Naive thymus-derived CD8-positive, alpha-beta T cell (primary cell): ENCODE measurements at regions not wholly inside any gene's neighbourhood (a gene's known extent, or its start where the extent isn't known, plus 50 kb on each side); places are given as distances from the start of the nearest gene placed in this dataset.
"Not testable (repeated sequence)": the region's sequence is repeated elsewhere in the genome, so short reads cannot be mapped to it uniquely, and the experiment has no call there.

Source experiments
- ATAC-seq, 2 donors: fragments of 150-1000 bp; cut with Tn5 transposase in 1 of 2; sonication (Bioruptor Pico), chemical (Tn5 transposase) in 1 of 2; 1 replicate in 1 of 2; 2 replicates in 1 of 2; pipeline ENCODE4 v1.10.0; 2021; ENCODE audit warnings: mild to moderate bottlenecking in 2 of 2, moderate library complexity in 2 of 2
- POLR2A ChIA-PET: fragments of 350-600 bp; sonication (Branson Sonifier 250); formaldehyde crosslinking; loops from one replicate; lab custom pipeline; 2021; ENCODE audit warnings: antibody characterized with exemption; lab: Charles Lee
- DNase-seq, 10 donors: peaks; one replicate each; pipeline versions ENCODE4 v3.0.0 to v3.0.0-alpha.2; 2020 to 2022
- H3K27ac Mint-ChIP-seq, 10 donors: one replicate each; pipeline ENCODE4 v1.8.0; 2020 to 2022; ENCODE audit warnings: mild to moderate bottlenecking in 10 of 10, mixed read lengths in 10 of 10, moderate library complexity in 4 of 10, inconsistent platforms in 1 of 10
- H3K27me3 Mint-ChIP-seq, 5 donors: one replicate each; pipeline ENCODE4 v1.8.0; 2021 to 2022; ENCODE audit warnings: mixed read lengths in 5 of 5
- H3K36me3 Mint-ChIP-seq, 3 donors: one replicate each; pipeline ENCODE4 v1.8.0; 2020 to 2022; ENCODE audit warnings: mixed read lengths in 3 of 3, mild to moderate bottlenecking in 2 of 3, inconsistent platforms in 1 of 3
- H3K4me1 Mint-ChIP-seq, 4 donors: one replicate each; pipeline ENCODE4 v1.8.0; 2021 to 2022; ENCODE audit warnings: mixed read lengths in 4 of 4
- H3K4me3 Mint-ChIP-seq, 10 donors: one replicate each; pipeline ENCODE4 v1.8.0; 2020 to 2022; ENCODE audit warnings: mild to moderate bottlenecking in 10 of 10, mixed read lengths in 10 of 10, moderate library complexity in 6 of 10, inconsistent platforms in 1 of 10
- H3K9me3 Mint-ChIP-seq, 9 donors: one replicate each; pipeline ENCODE4 v1.8.0; 2020 to 2022; ENCODE audit warnings: mixed read lengths in 9 of 9, mild to moderate bottlenecking in 3 of 9, inconsistent platforms in 1 of 9, moderate library complexity in 1 of 9

GRCh38 chr3:21909096-21909495, 158.1 kb upstream of the ZNF385D start:
- no peak overlapping the region for H3K27ac Mint-ChIP-seq
- H3K4me3 Mint-ChIP-seq = no peak overlapping the region
- peaks cover 0 to 20% (median 2%) of the 10 kb centered on the region in 9 donors for H3K9me3 Mint-ChIP-seq
- DNase-seq (no peak), ATAC-seq (no peak)
- no peaks in the 10 kb centered on the region for H3K27me3 Mint-ChIP-seq
- no peaks in the 10 kb centered on the region for H3K4me1 Mint-ChIP-seq
- POLR2A ChIA-PET = no interaction called here
- no peaks in the 10 kb centered on the region for H3K36me3 Mint-ChIP-seq

DNA sequence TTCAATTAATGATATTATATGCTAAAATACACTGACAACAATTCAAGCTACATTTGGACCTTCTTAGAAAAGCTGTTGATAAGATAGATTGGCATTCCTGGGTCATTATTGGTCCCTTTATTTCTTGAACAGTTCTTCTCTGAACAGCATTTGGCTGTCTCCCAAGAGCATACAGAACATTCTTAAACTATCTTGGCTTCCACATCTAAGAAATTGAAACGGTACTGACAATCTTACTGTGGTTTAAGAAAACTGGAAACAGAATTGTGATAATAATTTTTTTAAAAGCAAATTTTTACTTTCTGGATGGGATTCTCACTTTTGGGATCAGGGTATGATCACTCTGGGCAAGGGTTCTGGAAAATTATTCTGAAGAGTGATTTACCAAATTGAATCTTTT, 161.7 kb upstream of the ZNF385D start:
- no peak overlapping the region for H3K27ac Mint-ChIP-seq
- peaks cover 0 to 19% (median 7%) of the 10 kb centered on the region in 9 donors for H3K9me3 Mint-ChIP-seq
- POLR2A ChIA-PET = no interaction called here
- no peaks in the 10 kb centered on the region for H3K4me1 Mint-ChIP-seq
- H3K36me3 Mint-ChIP-seq = no peaks in the 10 kb centered on the region
- no peaks in the 10 kb centered on the region for H3K27me3 Mint-ChIP-seq
- H3K4me3 Mint-ChIP-seq = no peak overlapping the region
- ATAC-seq = no peak
- no peak for DNase-seq

DNA sequence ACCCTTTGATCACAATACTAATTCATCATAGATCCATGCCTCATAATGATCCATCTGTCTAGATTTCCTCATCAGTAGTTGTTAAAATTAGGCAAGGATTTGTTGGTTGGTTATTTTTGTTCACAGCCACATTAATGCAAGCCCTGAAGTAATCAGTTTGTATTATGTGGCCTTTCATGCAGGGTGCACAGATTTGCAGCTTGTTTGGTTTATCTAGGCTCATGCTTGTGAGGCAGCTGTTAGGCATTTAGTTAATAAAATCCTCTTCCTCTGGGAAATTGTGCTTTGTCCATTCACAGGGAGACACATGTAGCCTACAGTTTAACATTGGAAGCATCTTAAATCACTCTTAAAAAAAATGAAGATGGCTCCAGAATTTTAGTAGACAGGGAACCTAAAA, 162.8 kb upstream of the ZNF385D start:
- Mint-ChIP-seq H3K9me3 (peaks cover 0 to 18% (median 6%) of the 10 kb centered on the region in 9 donors), H3K4me1 (no peaks in the 10 kb centered on the region), H3K27me3 (no peaks in the 10 kb centered on the region), H3K27ac (no peak overlapping the region), H3K36me3 (no peaks in the 10 kb centered on the region), H3K4me3 (no peak overlapping the region)
- ATAC-seq (no peak), DNase-seq (no peak)
- POLR2A ChIA-PET = no interaction called here

DNA sequence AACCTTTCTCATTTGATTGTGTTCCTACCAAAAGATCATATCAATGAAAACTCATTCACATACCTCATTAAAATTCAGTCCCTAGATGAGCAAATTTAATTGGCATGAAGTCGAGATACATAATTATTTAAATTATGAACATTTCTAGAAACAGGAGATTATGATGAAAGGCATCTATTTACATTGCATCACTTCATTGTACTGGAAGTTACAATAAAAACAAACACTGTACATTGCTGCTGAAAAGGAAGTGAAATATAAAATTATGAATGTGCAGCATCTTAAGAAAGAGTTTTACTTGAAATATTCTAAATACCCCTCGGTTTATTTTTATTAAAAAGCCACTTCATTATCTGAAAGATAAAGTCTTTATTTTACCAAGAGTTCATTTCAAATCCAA, 163.4 kb upstream of the ZNF385D start:
- DNase-seq = no peak
- no peak for ATAC-seq
- POLR2A ChIA-PET = no interaction called here

DNA sequence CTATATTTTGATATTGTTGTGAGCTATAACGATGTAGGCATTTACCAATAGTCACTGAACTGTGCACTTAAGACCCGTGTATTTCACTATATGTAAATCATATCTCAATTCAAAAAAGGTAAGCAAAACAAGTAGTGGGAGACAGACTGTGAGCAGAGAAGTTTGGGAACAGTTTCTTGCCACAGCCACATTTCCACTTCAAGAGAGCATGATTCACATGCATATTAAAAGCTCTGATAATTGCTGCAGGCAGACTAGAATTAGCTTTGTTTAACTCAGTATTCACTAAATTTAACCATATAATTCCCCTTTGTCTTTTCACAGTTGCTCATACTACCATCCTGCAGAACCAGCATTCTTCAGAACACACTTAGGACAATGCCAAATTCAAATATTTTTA, 168.4 kb upstream of the ZNF385D start:
- Mint-ChIP-seq H3K9me3 (peaks cover 8 to 29% (median 16%) of the 10 kb centered on the region in 9 donors), H3K36me3 (peaks cover 0 to 9% (median 0%) of the 10 kb centered on the region in 3 donors), H3K27ac (no peak overlapping the region), H3K27me3 (no peaks in the 10 kb centered on the region), H3K4me3 (no peak overlapping the region), H3K4me1 (no peaks in the 10 kb centered on the region)
- POLR2A ChIA-PET = no interaction called here
- ATAC-seq = no peak
- no peak for DNase-seq

More for the DNA sequence above, 163.4 kb upstream of the ZNF385D start:
- H3K4me3 Mint-ChIP-seq = no peak overlapping the region
- peaks cover 0 to 19% (median 3%) of the 10 kb centered on the region in 9 donors for H3K9me3 Mint-ChIP-seq
- no peaks in the 10 kb centered on the region for H3K4me1 Mint-ChIP-seq
- no peak overlapping the region for H3K27ac Mint-ChIP-seq
- no peaks in the 10 kb centered on the region for H3K36me3 Mint-ChIP-seq
- no peaks in the 10 kb centered on the region for H3K27me3 Mint-ChIP-seq

GRCh38 chr3:21920421-21920861, 169.4 kb upstream of the ZNF385D start:
- H3K4me3 Mint-ChIP-seq = no peak overlapping the region
- H3K27me3 Mint-ChIP-seq = no peaks in the 10 kb centered on the region
- POLR2A ChIA-PET = no interaction called here
- no peak for DNase-seq
- no peak for ATAC-seq
- peaks cover 0 to 9% (median 0%) of the 10 kb centered on the region in 3 donors for H3K36me3 Mint-ChIP-seq
- H3K9me3 Mint-ChIP-seq = peaks cover 8 to 29% (median 16%) of the 10 kb centered on the region in 9 donors
- no peaks in the 10 kb centered on the region for H3K4me1 Mint-ChIP-seq
- no peak overlapping the region for H3K27ac Mint-ChIP-seq

GRCh38 chr3:21923156-21923555, 172.1 kb upstream of the ZNF385D start:
- DNase-seq, H3K4me3 Mint-ChIP-seq, H3K36me3 Mint-ChIP-seq, H3K4me1 Mint-ChIP-seq, POLR2A ChIA-PET, ATAC-seq, H3K27ac Mint-ChIP-seq, H3K27me3 Mint-ChIP-seq: not testable (repeated sequence)
- H3K9me3 Mint-ChIP-seq = peaks cover 7 to 25% (median 13%) of the 10 kb centered on the region in 9 donors

DNA sequence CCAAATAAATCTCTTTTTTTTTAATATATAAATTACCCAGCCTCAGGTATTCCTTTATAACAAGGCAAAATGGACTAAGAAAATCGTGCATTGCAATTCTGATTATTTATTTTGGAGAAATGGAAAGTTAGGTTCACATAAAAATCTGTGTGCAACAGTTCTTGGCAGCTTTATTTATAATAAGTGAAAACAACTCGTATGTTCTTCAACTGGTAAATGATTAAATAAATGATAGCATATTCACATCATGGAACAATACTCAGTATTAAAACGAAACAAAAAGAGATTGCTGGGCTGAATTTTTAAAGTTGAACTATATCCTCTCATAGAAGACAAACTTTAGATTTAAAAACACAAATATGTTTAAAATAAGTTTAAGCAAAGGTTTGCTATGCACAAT, 176.3 kb upstream of the ZNF385D start:
- no peak overlapping the region for H3K4me3 Mint-ChIP-seq

DNA sequence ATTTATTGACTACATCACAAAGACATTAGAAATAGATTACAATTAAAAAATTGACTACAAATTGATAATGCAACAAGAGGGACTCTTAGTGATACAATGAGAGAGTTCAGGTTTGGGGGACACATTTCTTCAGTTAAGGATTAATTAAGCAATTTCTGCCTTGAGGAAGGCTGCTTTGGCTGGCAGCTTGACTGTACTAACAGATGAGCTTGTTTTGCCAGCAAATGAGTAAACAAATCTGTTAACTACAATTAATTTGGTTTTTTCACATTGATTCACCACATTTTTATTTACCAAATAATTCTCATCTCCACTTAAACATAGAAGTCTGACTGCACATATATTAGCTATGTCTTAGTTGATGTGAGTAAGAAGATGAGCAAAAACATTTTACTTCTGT, 183.6 kb upstream of the ZNF385D start:
- no peak for ATAC-seq

More for the DNA sequence above, 176.3 kb upstream of the ZNF385D start:
- Mint-ChIP-seq H3K4me1 (no peaks in the 10 kb centered on the region), H3K27ac (no peak overlapping the region), H3K27me3 (no peaks in the 10 kb centered on the region), H3K36me3 (no peaks in the 10 kb centered on the region), H3K9me3 (peaks cover 4 to 14% (median 9%) of the 10 kb centered on the region in 9 donors)
- DNase-seq (no peak), ATAC-seq (no peak)
- POLR2A ChIA-PET = no interaction called here

DNA sequence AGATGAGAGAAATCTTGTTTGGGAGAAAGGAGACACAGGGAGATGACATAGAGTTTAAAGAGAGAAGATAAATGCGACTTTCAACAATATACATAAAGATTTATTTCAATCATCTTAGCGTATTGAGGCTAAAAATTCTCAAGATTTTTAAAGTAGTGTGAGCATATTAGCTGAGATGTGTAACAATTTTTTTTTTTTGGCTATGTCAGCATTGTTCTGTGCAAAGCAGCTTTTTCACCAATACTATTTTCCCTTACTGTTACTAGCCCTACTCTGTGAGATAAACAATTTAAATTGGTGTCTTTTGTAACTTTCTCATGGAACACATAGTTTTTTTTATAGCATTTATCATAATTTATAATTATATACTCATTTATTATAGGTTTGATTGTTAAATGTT, 185.2 kb upstream of the ZNF385D start:
- H3K4me1 Mint-ChIP-seq = no peaks in the 10 kb centered on the region
- no peak for ATAC-seq
- H3K27ac Mint-ChIP-seq = no peak overlapping the region
- no peak overlapping the region for H3K4me3 Mint-ChIP-seq
- no peaks in the 10 kb centered on the region for H3K27me3 Mint-ChIP-seq
- POLR2A ChIA-PET = no interaction called here
- H3K36me3 Mint-ChIP-seq = no peaks in the 10 kb centered on the region
- no peak for DNase-seq
- peaks cover 2 to 18% (median 10%) of the 10 kb centered on the region in 9 donors for H3K9me3 Mint-ChIP-seq

More for the DNA sequence above, 183.6 kb upstream of the ZNF385D start:
- Mint-ChIP-seq H3K27ac (no peak overlapping the region), H3K27me3 (no peaks in the 10 kb centered on the region), H3K9me3 (peaks cover 2 to 21% (median 7%) of the 10 kb centered on the region in 9 donors), H3K4me3 (no peak overlapping the region), H3K36me3 (no peaks in the 10 kb centered on the region), H3K4me1 (no peaks in the 10 kb centered on the region)
- POLR2A ChIA-PET = no interaction called here
- DNase-seq = no peak

- Mint-ChIP-seq H3K27me3 (no peaks in the 10 kb centered on the region), H3K4me3 (no peak overlapping the region), H3K36me3 (no peaks in the 10 kb centered on the region), H3K27ac (no peak overlapping the region), H3K4me1 (no peaks in the 10 kb centered on the region), H3K9me3 (peaks cover 0 to 18% (median 10%) of the 10 kb centered on the region in 9 donors)
- POLR2A ChIA-PET = no interaction called here
- DNase-seq = no peak
- ATAC-seq = no peak
Observed at GRCh38 chr3:21938267-21938681, 187.3 kb upstream of the ZNF385D start.

DNA sequence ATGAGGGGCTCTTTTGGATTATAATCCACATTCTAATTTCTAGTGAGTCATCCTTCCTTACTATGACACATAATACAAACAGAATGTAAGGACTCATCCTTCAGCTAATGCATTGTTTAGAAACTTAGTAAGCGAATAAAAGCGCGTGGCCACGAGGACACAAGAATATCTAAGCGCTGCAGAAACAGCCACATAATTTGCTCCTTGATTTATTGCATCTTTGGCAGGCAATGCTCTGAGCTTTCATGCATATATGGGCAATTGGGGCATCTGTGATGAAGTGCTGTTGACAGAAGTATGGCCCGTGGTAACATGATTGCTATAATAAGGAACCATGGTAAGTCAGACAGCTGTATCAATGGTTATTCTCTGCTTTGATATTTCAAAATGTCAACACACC, 191.3 kb upstream of the ZNF385D start:
- H3K4me1 Mint-ChIP-seq = no peaks in the 10 kb centered on the region
- DNase-seq (no peak), ATAC-seq (no peak)
- H3K36me3 Mint-ChIP-seq = no peaks in the 10 kb centered on the region
- H3K4me3 Mint-ChIP-seq = no peak overlapping the region
- POLR2A ChIA-PET = no interaction called here
- H3K27ac Mint-ChIP-seq = no peak overlapping the region
- no peaks in the 10 kb centered on the region for H3K27me3 Mint-ChIP-seq
- H3K9me3 Mint-ChIP-seq = peaks cover 0 to 15% (median 10%) of the 10 kb centered on the region in 9 donors

DNA sequence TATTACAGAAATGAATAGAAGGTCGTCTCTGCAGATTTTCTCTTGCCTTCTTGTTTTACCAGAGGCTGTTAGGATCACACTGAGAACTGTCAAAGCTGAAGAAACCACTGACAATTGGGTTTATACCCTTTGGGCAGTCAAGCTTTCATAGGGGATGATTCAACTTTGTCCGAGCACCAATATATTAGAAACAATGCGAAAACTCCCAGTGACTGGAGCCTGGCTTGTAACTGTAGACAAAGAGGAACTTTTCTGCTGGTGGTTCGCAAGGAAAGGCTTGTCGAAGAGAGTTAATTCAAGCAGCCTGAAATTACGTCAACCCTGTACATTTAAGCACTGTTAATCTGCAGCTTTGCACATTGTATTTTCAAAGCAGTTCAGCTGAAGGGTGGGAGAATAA, 193.2 kb upstream of the ZNF385D start:
- ATAC-seq (no peak), DNase-seq (no peak)
- Mint-ChIP-seq H3K4me3 (no peak overlapping the region), H3K27ac (no peak overlapping the region), H3K27me3 (no peaks in the 10 kb centered on the region), H3K36me3 (no peaks in the 10 kb centered on the region), H3K9me3 (peaks cover 0 to 15% (median 5%) of the 10 kb centered on the region in 9 donors), H3K4me1 (no peaks in the 10 kb centered on the region)
- POLR2A ChIA-PET = no interaction called here

DNA sequence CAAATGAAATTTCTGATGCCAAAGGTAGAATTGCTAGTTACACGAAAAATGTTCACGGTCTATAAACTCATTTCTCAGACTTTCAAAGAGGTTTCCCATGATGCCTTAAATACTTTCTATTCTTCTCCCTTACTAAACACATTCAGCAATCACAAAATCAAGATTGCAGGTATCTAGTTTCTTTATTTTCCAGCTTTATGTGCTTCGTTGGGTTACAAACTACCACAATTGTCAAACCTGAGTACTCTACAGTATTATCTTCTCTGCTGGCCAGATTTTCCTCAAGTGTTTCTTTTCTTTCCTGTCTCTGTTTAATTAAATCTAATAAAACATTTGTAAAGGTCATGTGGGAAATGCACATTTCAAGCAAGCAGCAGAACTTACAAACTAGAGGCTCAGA, 201.8 kb upstream of the ZNF385D start:
- Mint-ChIP-seq H3K36me3 (peaks cover 0 to 4% (median 0%) of the 10 kb centered on the region in 3 donors), H3K27me3 (no peaks in the 10 kb centered on the region), H3K9me3 (peaks cover 0 to 23% (median 12%) of the 10 kb centered on the region in 9 donors), H3K4me3 (no peak overlapping the region), H3K4me1 (no peaks in the 10 kb centered on the region), H3K27ac (no peak overlapping the region)
- POLR2A ChIA-PET = no interaction called here
- no peak for DNase-seq
- ATAC-seq = no peak
